ENCODE measurements at regions not wholly inside any gene's neighbourhood (a gene's known extent, or its start where the extent isn't known, plus 50 kb on each side); places are given as distances from the start of the nearest gene placed in this dataset.

DNA sequence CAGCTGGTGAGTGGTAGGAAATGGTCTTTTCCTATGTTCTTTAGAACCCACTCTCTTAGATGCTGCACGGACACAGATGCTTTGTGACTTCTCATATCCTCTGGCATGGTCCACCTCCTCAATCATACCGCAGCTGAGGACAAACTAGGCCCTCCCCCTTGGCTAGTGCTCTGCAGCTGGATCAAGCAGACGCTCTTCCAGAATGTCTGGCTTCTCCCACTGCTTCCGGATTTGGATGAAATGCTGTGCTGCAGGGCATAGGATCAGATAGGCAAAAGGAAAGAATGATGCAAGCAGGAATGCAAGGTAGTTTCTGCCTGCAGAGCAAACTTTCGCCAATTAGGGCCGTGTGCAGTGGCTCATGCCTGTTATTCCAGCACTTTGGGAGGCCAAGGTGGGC lies 75.7 kb upstream of the SLC4A7 start:
- no peak for TF ChIP-seq ZNF331 (CRISPR knock-in tag; IDR thresholded peaks at IDR 0.05; ENCODE audit: low read depth)
- no peak overlapping the region for H3K27ac ChIP-seq (ENCODE audit: low read depth)
- no peaks in the 10 kb centered on the region for H3K4me1 ChIP-seq (ENCODE audit: insufficient read depth)
- peaks cover 4% of the 10 kb centered on the region for H3K27me3 Mint-ChIP-seq (ENCODE audit: insufficient read depth, low read depth, poor library complexity)
- H3K4me3 Mint-ChIP-seq: no peak overlapping the region
- H3K4me3 ChIP-seq: no peak overlapping the region
- no peak overlapping the region for H3K4me2 ChIP-seq
- no peaks in the 10 kb centered on the region; the same call in 2 of the 3 replicates for H3K9me3 Mint-ChIP-seq
- H4K20me1 ChIP-seq (replicated peaks; ENCODE audit: insufficient read depth): no peaks in the 10 kb centered on the region
- H3K36me3 Mint-ChIP-seq (ENCODE audit: low read depth): no peaks in the 10 kb centered on the region
- peak overlapping the region; percentile 74; the same call in 1 of the 2 replicates for H2AFZ ChIP-seq
- H3K27me3 ChIP-seq (ENCODE audit: insufficient read depth): no peaks in the 10 kb centered on the region
- ATAC-seq: no peak
- peaks cover 8% of the 10 kb centered on the region for H3K4me1 Mint-ChIP-seq
- H3K36me3 ChIP-seq (ENCODE audit: insufficient read depth): no peaks in the 10 kb centered on the region
- DNase-seq (ENCODE audit: low spot score): no peak
- no peaks in the 10 kb centered on the region for H3K9me2 ChIP-seq (ENCODE audit: insufficient read depth)
- no peak overlapping the region for H3K27ac Mint-ChIP-seq
- no peaks in the 10 kb centered on the region for H3K79me2 ChIP-seq (replicated peaks; ENCODE audit: insufficient read depth)
- H3F3A ChIP-seq (replicated peaks; ENCODE audit: low read depth): no peaks in the 10 kb centered on the region

DNA sequence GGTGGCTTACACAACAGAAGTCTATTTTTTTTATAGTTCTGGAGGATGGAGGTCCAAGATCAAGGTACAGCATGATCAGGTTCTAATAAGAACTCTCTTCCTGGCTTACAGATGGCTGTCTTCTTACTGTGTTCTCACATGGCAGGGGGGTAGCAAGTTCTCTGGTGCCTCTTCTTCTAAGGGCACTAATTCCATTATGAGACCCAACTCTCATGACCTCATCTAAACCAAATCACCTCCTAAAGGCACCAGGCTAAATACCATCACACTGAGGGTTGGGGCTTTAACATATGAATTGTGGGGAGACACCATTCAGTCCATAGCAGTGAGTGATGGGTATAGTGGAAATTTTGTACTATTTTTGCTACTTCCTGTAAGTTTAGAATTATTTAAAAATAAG lies 75.2 kb upstream of the SLC4A7 start:
- Mint-ChIP-seq H3K27me3 (ENCODE audit: insufficient read depth, low read depth, poor library complexity) (peaks cover 4% of the 10 kb centered on the region), H3K9me3 (no peaks in the 10 kb centered on the region; the same call in 2 of the 3 replicates), H3K4me3 (no peak overlapping the region), H3K36me3 (ENCODE audit: low read depth) (no peaks in the 10 kb centered on the region), H3K27ac (no peak overlapping the region), H3K4me1 (peaks cover 4% of the 10 kb centered on the region)
- Histone ChIP-seq H3K27ac (ENCODE audit: low read depth) (no peak overlapping the region), H3K27me3 (ENCODE audit: insufficient read depth) (no peaks in the 10 kb centered on the region), H3K4me2 (no peak overlapping the region), H3F3A (replicated peaks; ENCODE audit: low read depth) (no peaks in the 10 kb centered on the region), H3K9me2 (ENCODE audit: insufficient read depth) (no peaks in the 10 kb centered on the region), H3K4me3 (no peak overlapping the region), H4K20me1 (replicated peaks; ENCODE audit: insufficient read depth) (no peaks in the 10 kb centered on the region), H3K79me2 (replicated peaks; ENCODE audit: insufficient read depth) (no peaks in the 10 kb centered on the region), H3K4me1 (ENCODE audit: insufficient read depth) (no peaks in the 10 kb centered on the region), H2AFZ (no peak overlapping the region), H3K36me3 (ENCODE audit: insufficient read depth) (no peaks in the 10 kb centered on the region)
- TF ChIP-seq, protein P1, sequence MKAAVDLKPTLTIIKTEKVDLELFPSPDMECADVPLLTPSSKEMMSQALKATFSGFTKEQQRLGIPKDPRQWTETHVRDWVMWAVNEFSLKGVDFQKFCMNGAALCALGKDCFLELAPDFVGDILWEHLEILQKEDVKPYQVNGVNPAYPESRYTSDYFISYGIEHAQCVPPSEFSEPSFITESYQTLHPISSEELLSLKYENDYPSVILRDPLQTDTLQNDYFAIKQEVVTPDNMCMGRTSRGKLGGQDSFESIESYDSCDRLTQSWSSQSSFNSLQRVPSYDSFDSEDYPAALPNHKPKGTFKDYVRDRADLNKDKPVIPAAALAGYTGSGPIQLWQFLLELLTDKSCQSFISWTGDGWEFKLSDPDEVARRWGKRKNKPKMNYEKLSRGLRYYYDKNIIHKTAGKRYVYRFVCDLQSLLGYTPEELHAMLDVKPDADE (IDR thresholded peaks at IDR 0.05): no peak
- no peak for TF ChIP-seq EZH2phosphoT487 (IDR thresholded peaks at IDR 0.05; ENCODE audit: unreplicated experiment)
- TF ChIP-seq NANOG (IDR thresholded peaks at IDR 0.05; ENCODE audit: borderline replicate concordance): no peak
- TF ChIP-seq, protein P2, sequence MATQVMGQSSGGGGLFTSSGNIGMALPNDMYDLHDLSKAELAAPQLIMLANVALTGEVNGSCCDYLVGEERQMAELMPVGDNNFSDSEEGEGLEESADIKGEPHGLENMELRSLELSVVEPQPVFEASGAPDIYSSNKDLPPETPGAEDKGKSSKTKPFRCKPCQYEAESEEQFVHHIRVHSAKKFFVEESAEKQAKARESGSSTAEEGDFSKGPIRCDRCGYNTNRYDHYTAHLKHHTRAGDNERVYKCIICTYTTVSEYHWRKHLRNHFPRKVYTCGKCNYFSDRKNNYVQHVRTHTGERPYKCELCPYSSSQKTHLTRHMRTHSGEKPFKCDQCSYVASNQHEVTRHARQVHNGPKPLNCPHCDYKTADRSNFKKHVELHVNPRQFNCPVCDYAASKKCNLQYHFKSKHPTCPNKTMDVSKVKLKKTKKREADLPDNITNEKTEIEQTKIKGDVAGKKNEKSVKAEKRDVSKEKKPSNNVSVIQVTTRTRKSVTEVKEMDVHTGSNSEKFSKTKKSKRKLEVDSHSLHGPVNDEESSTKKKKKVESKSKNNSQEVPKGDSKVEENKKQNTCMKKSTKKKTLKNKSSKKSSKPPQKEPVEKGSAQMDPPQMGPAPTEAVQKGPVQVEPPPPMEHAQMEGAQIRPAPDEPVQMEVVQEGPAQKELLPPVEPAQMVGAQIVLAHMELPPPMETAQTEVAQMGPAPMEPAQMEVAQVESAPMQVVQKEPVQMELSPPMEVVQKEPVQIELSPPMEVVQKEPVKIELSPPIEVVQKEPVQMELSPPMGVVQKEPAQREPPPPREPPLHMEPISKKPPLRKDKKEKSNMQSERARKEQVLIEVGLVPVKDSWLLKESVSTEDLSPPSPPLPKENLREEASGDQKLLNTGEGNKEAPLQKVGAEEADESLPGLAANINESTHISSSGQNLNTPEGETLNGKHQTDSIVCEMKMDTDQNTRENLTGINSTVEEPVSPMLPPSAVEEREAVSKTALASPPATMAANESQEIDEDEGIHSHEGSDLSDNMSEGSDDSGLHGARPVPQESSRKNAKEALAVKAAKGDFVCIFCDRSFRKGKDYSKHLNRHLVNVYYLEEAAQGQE (IDR thresholded peaks at IDR 0.05; ENCODE audit: unreplicated experiment): no peak
- no peak for TF ChIP-seq STAT1 (IDR thresholded peaks at IDR 0.05; ENCODE audit: unreplicated experiment)
- TF ChIP-seq JUNB (IDR thresholded peaks at IDR 0.05; ENCODE audit: unreplicated experiment): no peak
- TF ChIP-seq, protein P3, sequence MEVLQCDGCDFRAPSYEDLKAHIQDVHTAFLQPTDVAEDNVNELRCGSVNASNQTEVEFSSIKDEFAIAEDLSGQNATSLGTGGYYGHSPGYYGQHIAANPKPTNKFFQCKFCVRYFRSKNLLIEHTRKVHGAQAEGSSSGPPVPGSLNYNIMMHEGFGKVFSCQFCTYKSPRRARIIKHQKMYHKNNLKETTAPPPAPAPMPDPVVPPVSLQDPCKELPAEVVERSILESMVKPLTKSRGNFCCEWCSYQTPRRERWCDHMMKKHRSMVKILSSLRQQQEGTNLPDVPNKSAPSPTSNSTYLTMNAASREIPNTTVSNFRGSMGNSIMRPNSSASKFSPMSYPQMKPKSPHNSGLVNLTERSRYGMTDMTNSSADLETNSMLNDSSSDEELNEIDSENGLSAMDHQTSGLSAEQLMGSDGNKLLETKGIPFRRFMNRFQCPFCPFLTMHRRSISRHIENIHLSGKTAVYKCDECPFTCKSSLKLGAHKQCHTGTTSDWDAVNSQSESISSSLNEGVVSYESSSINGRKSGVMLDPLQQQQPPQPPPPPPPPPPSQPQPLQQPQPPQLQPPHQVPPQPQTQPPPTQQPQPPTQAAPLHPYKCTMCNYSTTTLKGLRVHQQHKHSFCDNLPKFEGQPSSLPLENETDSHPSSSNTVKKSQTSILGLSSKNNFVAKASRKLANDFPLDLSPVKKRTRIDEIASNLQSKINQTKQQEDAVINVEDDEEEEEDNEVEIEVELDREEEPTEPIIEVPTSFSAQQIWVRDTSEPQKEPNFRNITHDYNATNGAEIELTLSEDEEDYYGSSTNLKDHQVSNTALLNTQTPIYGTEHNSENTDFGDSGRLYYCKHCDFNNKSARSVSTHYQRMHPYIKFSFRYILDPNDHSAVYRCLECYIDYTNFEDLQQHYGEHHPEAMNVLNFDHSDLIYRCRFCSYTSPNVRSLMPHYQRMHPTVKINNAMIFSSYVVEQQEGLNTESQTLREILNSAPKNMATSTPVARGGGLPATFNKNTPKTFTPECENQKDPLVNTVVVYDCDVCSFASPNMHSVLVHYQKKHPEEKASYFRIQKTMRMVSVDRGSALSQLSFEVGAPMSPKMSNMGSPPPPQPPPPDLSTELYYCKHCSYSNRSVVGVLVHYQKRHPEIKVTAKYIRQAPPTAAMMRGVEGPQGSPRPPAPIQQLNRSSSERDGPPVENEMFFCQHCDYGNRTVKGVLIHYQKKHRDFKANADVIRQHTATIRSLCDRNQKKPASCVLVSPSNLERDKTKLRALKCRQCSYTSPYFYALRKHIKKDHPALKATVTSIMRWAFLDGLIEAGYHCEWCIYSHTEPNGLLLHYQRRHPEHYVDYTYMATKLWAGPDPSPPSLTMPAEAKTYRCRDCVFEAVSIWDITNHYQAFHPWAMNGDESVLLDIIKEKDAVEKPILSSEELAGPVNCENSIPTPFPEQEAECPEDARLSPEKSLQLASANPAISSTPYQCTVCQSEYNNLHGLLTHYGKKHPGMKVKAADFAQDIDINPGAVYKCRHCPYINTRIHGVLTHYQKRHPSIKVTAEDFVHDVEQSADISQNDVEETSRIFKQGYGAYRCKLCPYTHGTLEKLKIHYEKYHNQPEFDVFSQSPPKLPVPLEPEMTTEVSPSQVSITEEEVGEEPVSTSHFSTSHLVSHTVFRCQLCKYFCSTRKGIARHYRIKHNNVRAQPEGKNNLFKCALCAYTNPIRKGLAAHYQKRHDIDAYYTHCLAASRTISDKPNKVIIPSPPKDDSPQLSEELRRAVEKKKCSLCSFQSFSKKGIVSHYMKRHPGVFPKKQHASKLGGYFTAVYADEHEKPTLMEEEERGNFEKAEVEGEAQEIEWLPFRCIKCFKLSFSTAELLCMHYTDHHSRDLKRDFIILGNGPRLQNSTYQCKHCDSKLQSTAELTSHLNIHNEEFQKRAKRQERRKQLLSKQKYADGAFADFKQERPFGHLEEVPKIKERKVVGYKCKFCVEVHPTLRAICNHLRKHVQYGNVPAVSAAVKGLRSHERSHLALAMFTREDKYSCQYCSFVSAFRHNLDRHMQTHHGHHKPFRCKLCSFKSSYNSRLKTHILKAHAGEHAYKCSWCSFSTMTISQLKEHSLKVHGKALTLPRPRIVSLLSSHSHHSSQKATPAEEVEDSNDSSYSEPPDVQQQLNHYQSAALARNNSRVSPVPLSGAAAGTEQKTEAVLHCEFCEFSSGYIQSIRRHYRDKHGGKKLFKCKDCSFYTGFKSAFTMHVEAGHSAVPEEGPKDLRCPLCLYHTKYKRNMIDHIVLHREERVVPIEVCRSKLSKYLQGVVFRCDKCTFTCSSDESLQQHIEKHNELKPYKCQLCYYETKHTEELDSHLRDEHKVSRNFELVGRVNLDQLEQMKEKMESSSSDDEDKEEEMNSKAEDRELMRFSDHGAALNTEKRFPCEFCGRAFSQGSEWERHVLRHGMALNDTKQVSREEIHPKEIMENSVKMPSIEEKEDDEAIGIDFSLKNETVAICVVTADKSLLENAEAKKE (CRISPR knock-in tag; IDR thresholded peaks at IDR 0.05): no peak
- ATAC-seq (no peak), DNase-seq (ENCODE audit: low spot score) (no peak)

All from GM23338 (cell line).